GM12878 (cell line): ENCODE measurements at regions not wholly inside any gene's neighbourhood (a gene's known extent, or its start where the extent isn't known, plus 50 kb on each side); places are given as distances from the start of the nearest gene placed in this dataset.
A peak's percentile ranks its signal among the peaks of the same experiment; 100 is the strongest.

Experiments used
- ATAC-seq: fragments of 200-7000 bp; cut with Tn5 transposase; 3 replicates; pipeline ENCODE4 v1.9.1; 2020; ENCODE audit warnings: mild to moderate bottlenecking, moderate library complexity
- BruUV-seq: library from RNA; stranded (reverse); fragments of 400-500 nt; replicated peaks from 2 replicates; lab custom pipeline; 2021; lab: Mats Ljungman, UMichigan
- CTCF ChIA-PET: fragments of 300-600 bp; sonication (Branson Sonifier 250); formaldehyde crosslinking; extraction: SDS; loops from one replicate; lab custom pipeline; 2021; ENCODE audit warnings: inconsistent platforms; lab: Yijun Ruan, JAX
- POLR2A ChIA-PET: fragments of 350-600 bp; formaldehyde crosslinking; extraction: SDS; loops from one replicate; lab custom pipeline; 2021; ENCODE audit warnings: inconsistent platforms; lab: Charles Lee
- RAD21 ChIA-PET: fragments of 300-600 bp; sonication (Branson Sonifier 250); formaldehyde crosslinking; loops from one replicate; lab custom pipeline; 2023; ENCODE audit warnings: antibody characterized with exemption; ENCODE audit not compliant: unreplicated experiment; lab: Charles Lee
- SMC1A ChIA-PET: fragments of 300-600 bp; sonication (Branson Sonifier 250); formaldehyde crosslinking; loops from one replicate; lab custom pipeline; 2023; ENCODE audit not compliant: unreplicated experiment, uncharacterized antibody; lab: Charles Lee
- DNase-seq: peaks from one replicate; pipeline ENCODE4 v3.0.0-alpha.2; 2011; ENCODE audit warnings: low read depth, low spot score
- FAIRE-seq: peaks from 3 replicates; lab custom pipeline; 2011; peaks lifted over from hg19 to GRCh38; lab: Jason Lieb, UNC
- H2AFZ ChIP-seq: 2 replicates; pipeline ENCODE4 v1.6.0; 2011; ENCODE audit warnings: low read depth, low read length, control low read depth; ENCODE audit not compliant: control insufficient read depth
- H3K27ac ChIP-seq: 2 replicates; pipeline ENCODE4 v1.5.1; 2011; ENCODE audit warnings: control low read depth; ENCODE audit not compliant: control insufficient read depth, insufficient read depth
- H3K27me3 ChIP-seq, 2 experiments: replicated peaks in 1 of 2; 2 replicates each; pipeline versions ENCODE4 v1.6.0 to v1.6.1; 2011; ENCODE audit warnings: low read length in 1 of 2; ENCODE audit not compliant: control insufficient read depth in 2 of 2, insufficient read depth in 2 of 2
- H3K36me3 ChIP-seq, 2 experiments: 2 replicates each; pipeline ENCODE4 v1.5.1; 2011; ENCODE audit warnings: low read length in 1 of 2; ENCODE audit not compliant: control insufficient read depth in 2 of 2, insufficient read depth in 2 of 2
- H3K4me1 ChIP-seq: 2 replicates; pipeline ENCODE4 v1.6.1; 2011; ENCODE audit warnings: mild to moderate bottlenecking, low read length, moderate library complexity, mixed read lengths; ENCODE audit not compliant: control insufficient read depth, insufficient read depth
- H3K4me2 ChIP-seq: 2 replicates; pipeline ENCODE4 v1.6.0; 2011; ENCODE audit warnings: control low read depth; ENCODE audit not compliant: control insufficient read depth, insufficient read depth
- H3K4me3 ChIP-seq: fragments of 200-600 bp; sonication (generic); 2 replicates; pipeline ENCODE4 v1.5.1; 2016
- H3K79me2 ChIP-seq: 2 replicates; pipeline ENCODE4 v1.6.0; 2011; ENCODE audit warnings: low read length; ENCODE audit not compliant: control insufficient read depth, insufficient read depth
- H3K9ac ChIP-seq: 2 replicates; pipeline ENCODE4 v1.8.0; 2011; ENCODE audit warnings: low read length, control low read depth, mixed read lengths; ENCODE audit not compliant: control insufficient read depth, insufficient read depth
- H3K9me3 ChIP-seq: replicated peaks from 3 replicates; pipeline ENCODE4 v1.5.1; 2011; ENCODE audit warnings: mild to moderate bottlenecking, low read length; ENCODE audit not compliant: control insufficient read depth, insufficient read depth
- H4K20me1 ChIP-seq: 2 replicates; pipeline ENCODE4 v1.6.0; 2011; ENCODE audit not compliant: control insufficient read depth, insufficient read depth
- DPF2 ChIP-seq: fragments of 450-650 bp; IDR thresholded peaks from 2 replicates; pipeline ENCODE4 v1.6.1; 2017; ENCODE audit warnings: mild to moderate bottlenecking
- E4F1 ChIP-seq: fragments of 450-650 bp; IDR thresholded peaks from 2 replicates; pipeline ENCODE4 v1.6.1; 2018; ENCODE audit warnings: borderline replicate concordance, mild to moderate bottlenecking; ENCODE audit not compliant: partially characterized antibody
- NRF1 ChIP-seq: conservative IDR thresholded peaks from 2 replicates; pipeline ENCODE4 v1.6.1; 2011; ENCODE audit warnings: mild to moderate bottlenecking, low read depth, low read length, improper control_type of control experiment
- PBX3 ChIP-seq: IDR thresholded peaks from 2 replicates; pipeline ENCODE4 v1.6.1; 2011; ENCODE audit warnings: mild to moderate bottlenecking, low read depth, low read length, moderate library complexity; ENCODE audit not compliant: insufficient replicate concordance
- RAD21 ChIP-seq: IDR thresholded peaks from 2 replicates; pipeline ENCODE4 v1.6.1; 2011; ENCODE audit warnings: mild to moderate bottlenecking, low read depth, low read length, moderate library complexity; ENCODE audit not compliant: insufficient read depth
- SMC3 ChIP-seq: IDR thresholded peaks from 2 replicates; pipeline ENCODE4 v1.6.1; 2011; ENCODE audit warnings: low read length, improper control_type of control experiment, borderline replicate concordance
- SPI1 ChIP-seq: IDR thresholded peaks from 2 replicates; pipeline ENCODE4 v1.6.1; 2011; ENCODE audit warnings: low read depth, mild to moderate bottlenecking, low read length, moderate library complexity, borderline replicate concordance; ENCODE audit not compliant: insufficient read depth
- ZNF274 ChIP-seq: IDR thresholded peaks from one replicate; pipeline ENCODE4 v1.8.0; 2011; ENCODE audit not compliant: insufficient read length, insufficient read depth
- WGBS: methylation state at CpG from one replicate; pipeline ENCODE4 v1.1.6; 2016; ENCODE audit warnings: low lambda C conversion rate; ENCODE audit not compliant: insufficient replicate concordance, insufficient coverage; ENCODE audit errors: missing lambda C conversion rate; 5-methylcytosine and 5-hydroxymethylcytosine counted together
- in situ Hi-C: fragments of 300-500 bp; cut with MboI; formaldehyde crosslinking; loops from 9 replicates; pipeline ENCODE4 v1.14.3; 2018; ENCODE audit warnings: mixed read lengths
- intact Hi-C: fragments of 100-400 bp; cut with micrococcal nuclease; formaldehyde crosslinking; loops from one replicate; pipeline ENCODE4 v1.14.2; 2022; ENCODE audit not compliant: unreplicated experiment
- TF ChIP-seq, protein P1 (sequence below), 3 experiments: IDR thresholded peaks in 2 of 3; conservative IDR thresholded peaks in 1 of 3; 2 replicates each; pipeline ENCODE4 v1.5.1; 2011; ENCODE audit warnings: low read depth in 3 of 3, low read length in 3 of 3, mild to moderate bottlenecking in 3 of 3, control low read depth in 2 of 3, moderate library complexity in 2 of 3, inconsistent platforms in 1 of 3, mixed read lengths in 1 of 3; ENCODE audit not compliant: control insufficient read depth in 2 of 3, insufficient read depth in 1 of 3; ENCODE audit errors: extremely low read depth in 1 of 3

GRCh38 chr14:101234999-101235334, 326.3 kb upstream of the DIO3 start:
- no peak overlapping the region for H2AFZ ChIP-seq
- no peak overlapping the region for H3K27ac ChIP-seq
- no peak overlapping the region for H3K4me2 ChIP-seq
- SMC1A ChIA-PET: no interaction called here
- no peak overlapping the region for H3K4me3 ChIP-seq
- no peaks in the 10 kb centered on the region for H3K9me3 ChIP-seq
- in situ Hi-C loops (no loop called here), intact Hi-C loops (loop anchor here (10.0 kb wide), 1 partner anchor 380 kb away; no protein-coding TSS in a partner anchor)
- H3K27me3 ChIP-seq: no peaks in the 10 kb centered on the region
- H3K9ac ChIP-seq: no peak overlapping the region
- 47% methylated on average over 12 of the region's 12 CpGs for WGBS
- ATAC-seq (no peak), DNase-seq (no peak), FAIRE-seq (no peak)
- H3K4me1 ChIP-seq: no peaks in the 10 kb centered on the region
- H3K36me3 ChIP-seq: no peaks in the 10 kb centered on the region
- no TSS peak for BruUV-seq
- RAD21 ChIA-PET: interaction anchor here (1.5 kb wide), 1 partner anchor 383 kb away, joined by 4 read pairs; no protein-coding TSS in a partner anchor
- no peak for TF ChIP-seq ZNF274
- TF ChIP-seq DPF2: no peak
- TF ChIP-seq, all 136 proteins: peak for 0
- ChIA-PET CTCF (interaction anchor here (1.0 kb wide), 1 partner anchor 384 kb away, joined by 3 read pairs; no protein-coding TSS in a partner anchor), POLR2A (no interaction called here)
- no peaks in the 10 kb centered on the region for H4K20me1 ChIP-seq
- H3K79me2 ChIP-seq: no peaks in the 10 kb centered on the region

DNA sequence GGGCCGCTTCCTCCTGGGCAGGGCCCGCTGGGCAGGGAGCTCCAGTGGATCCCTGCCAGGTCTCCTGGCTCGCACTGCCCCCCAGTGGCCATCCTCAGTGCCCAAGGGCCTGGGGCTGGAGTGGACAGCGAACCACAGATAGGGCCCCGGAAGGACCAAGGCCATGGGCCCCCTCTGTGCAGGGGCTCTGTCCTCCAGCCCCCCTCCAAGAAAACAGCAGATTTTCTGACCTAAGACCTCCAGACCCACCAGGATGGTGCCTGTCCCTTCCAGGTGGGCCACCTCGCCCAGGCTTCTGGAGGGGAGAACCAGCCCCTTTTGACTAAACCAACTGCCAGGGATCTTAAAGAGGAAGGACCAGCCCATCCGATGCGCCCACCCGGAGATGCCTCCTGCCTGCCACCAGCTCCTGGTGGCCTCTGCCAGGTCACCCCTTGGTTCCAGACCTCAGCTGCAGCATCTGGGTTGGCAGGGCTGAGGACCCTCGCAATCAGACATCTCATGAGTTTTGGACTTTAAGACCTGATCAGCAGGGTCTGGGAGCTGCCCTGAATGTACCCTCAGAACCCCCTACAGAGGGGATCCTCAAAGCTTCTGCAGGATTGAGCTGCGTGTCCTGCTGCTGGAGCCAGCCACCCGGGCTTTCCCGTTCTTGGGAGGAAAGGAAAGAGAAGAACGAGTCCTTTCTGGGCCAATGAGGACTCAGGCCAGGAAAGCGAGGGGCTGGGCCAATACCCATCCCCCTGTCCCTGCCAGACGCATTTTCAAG, 325.8 kb upstream of the DIO3 start:
- H2AFZ ChIP-seq: no peak overlapping the region
- H3K4me2 ChIP-seq: no peak overlapping the region
- ChIA-PET POLR2A (no interaction called here), CTCF (interaction anchor here (1.0 kb wide), 1 partner anchor 385 kb away, joined by 3 read pairs; no protein-coding TSS in a partner anchor), SMC1A (no interaction called here), RAD21 (interaction anchor here (1.5 kb wide), 1 partner anchor 383 kb away, joined by 4 read pairs; no protein-coding TSS in a partner anchor)
- TF ChIP-seq E4F1 (no peak), PBX3 (no peak), SMC3 (peak; percentile 14; the same call in 1 of the 2 replicates), SPI1 (no peak), RAD21 (peak; percentile 45), NRF1 (no peak)
- TF ChIP-seq, protein P1, sequence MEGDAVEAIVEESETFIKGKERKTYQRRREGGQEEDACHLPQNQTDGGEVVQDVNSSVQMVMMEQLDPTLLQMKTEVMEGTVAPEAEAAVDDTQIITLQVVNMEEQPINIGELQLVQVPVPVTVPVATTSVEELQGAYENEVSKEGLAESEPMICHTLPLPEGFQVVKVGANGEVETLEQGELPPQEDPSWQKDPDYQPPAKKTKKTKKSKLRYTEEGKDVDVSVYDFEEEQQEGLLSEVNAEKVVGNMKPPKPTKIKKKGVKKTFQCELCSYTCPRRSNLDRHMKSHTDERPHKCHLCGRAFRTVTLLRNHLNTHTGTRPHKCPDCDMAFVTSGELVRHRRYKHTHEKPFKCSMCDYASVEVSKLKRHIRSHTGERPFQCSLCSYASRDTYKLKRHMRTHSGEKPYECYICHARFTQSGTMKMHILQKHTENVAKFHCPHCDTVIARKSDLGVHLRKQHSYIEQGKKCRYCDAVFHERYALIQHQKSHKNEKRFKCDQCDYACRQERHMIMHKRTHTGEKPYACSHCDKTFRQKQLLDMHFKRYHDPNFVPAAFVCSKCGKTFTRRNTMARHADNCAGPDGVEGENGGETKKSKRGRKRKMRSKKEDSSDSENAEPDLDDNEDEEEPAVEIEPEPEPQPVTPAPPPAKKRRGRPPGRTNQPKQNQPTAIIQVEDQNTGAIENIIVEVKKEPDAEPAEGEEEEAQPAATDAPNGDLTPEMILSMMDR (IDR thresholded peaks at IDR 0.05 in 2 of 3, conservative IDR thresholded peaks at IDR 0.05 in 1 of 3; ENCODE audit: control insufficient read depth in 2 of 3, extremely low read depth in 1 of 3, insufficient read depth in 1 of 3, low read depth in 3 of 3, low read length in 3 of 3): peak; percentile 12 to 49 (median 46); a peak in 3 of 6 replicates
- WGBS: 18% methylated on average over 16 of the region's 16 CpGs
- no peaks in the 10 kb centered on the region for H3K36me3 ChIP-seq
- DNase-seq (no peak), ATAC-seq (peak; percentile 78), FAIRE-seq (no peak)
- no peaks in the 10 kb centered on the region for H3K27me3 ChIP-seq
- H3K4me1 ChIP-seq: no peaks in the 10 kb centered on the region
- intact Hi-C loops: loop anchor here (10.0 kb wide), 1 partner anchor 381 kb away; no protein-coding TSS in a partner anchor
- H3K27ac ChIP-seq: no peak overlapping the region
- H3K79me2 ChIP-seq: no peaks in the 10 kb centered on the region
- H4K20me1 ChIP-seq: no peaks in the 10 kb centered on the region
- H3K9me3 ChIP-seq: no peaks in the 10 kb centered on the region
- no peak overlapping the region for H3K9ac ChIP-seq
- H3K4me3 ChIP-seq: no peak overlapping the region
- BruUV-seq: no TSS peak
- in situ Hi-C loops: no loop called here
